Thyroid gland (tissue), 4 donors: ENCODE measurements at regions not wholly inside any gene's neighbourhood (a gene's known extent, or its start where the extent isn't known, plus 50 kb on each side); places are given as distances from the start of the nearest gene placed in this dataset.

Experiments used
- POLR2A ChIP-seq, 2 donors: fragments of 450-650 bp; IDR thresholded peaks; one replicate each; pipeline ENCODE4 v1.6.1; 2017; ENCODE audit warnings: antibody characterized with exemption in 2 of 2, mild to moderate bottlenecking in 2 of 2, moderate library complexity in 1 of 2
- TF ChIP-seq, protein P1 (sequence below), 6 experiments: fragments of 200-600 bp in 3 of 6; fragments of 450-650 bp in 3 of 6; sonication (generic) in 3 of 6; IDR thresholded peaks; one replicate each; pipeline ENCODE4 v1.5.1; 2016 to 2019; ENCODE audit warnings: antibody characterized with exemption in 6 of 6, mild to moderate bottlenecking in 2 of 6, inconsistent platforms in 1 of 6, moderate library complexity in 1 of 6

DNA sequence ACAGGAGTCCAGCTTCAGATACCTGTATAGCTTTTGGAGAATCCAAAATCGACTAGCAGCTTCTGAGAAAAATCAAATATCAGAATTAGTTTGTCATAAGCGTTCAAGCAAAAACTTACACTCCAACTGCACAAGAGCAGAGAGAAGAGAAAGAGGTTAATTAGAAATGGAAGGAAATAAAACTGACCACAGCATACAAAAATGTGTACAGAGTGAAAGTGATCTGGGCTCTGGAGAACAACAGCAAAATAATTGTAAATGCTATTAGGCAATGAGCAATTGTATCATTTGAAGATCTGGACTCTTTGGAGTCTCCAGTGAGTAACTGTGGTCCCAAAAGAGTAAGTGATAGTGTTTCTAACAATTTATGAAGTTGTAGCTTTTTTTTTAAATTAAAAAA is 867.3 kb downstream of the TRIB2 start:
- TF ChIP-seq, protein P1, sequence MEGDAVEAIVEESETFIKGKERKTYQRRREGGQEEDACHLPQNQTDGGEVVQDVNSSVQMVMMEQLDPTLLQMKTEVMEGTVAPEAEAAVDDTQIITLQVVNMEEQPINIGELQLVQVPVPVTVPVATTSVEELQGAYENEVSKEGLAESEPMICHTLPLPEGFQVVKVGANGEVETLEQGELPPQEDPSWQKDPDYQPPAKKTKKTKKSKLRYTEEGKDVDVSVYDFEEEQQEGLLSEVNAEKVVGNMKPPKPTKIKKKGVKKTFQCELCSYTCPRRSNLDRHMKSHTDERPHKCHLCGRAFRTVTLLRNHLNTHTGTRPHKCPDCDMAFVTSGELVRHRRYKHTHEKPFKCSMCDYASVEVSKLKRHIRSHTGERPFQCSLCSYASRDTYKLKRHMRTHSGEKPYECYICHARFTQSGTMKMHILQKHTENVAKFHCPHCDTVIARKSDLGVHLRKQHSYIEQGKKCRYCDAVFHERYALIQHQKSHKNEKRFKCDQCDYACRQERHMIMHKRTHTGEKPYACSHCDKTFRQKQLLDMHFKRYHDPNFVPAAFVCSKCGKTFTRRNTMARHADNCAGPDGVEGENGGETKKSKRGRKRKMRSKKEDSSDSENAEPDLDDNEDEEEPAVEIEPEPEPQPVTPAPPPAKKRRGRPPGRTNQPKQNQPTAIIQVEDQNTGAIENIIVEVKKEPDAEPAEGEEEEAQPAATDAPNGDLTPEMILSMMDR (IDR thresholded peaks at IDR 0.05) = no peak
- TF ChIP-seq POLR2A (IDR thresholded peaks at IDR 0.05) = no peak
